ENCODE measurements at regions not wholly inside any gene's neighbourhood (a gene's known extent, or its start where the extent isn't known, plus 50 kb on each side); places are given as distances from the start of the nearest gene placed in this dataset.

DNA sequence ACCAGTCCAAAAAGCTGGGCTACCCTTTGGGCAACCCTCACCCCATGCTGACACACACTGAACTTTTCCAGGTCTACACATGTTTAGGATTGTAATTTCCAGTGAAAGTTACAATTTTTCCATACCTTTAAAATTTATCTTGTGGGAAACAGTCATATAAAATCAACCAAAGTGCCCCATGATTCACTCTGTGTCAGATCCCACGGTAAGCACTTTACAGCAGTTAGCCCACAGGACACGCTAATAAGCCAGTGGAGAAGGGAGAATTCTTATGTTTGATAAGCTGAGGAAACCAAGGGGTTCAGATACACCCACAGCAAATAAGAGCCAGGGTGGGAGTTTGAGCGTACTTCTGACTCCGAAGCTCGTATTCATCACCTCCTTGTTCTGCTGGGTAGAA, 72.4 kb upstream of the TBL1X start:
- Histone ChIP-seq H3K4me1 (ENCODE audit: control insufficient read depth, low read depth, low read length) (no peaks in the 10 kb centered on the region), H3K9ac (ENCODE audit: low read length) (no peak overlapping the region), H4K8ac (ENCODE audit: low read depth, low read length) (no peak overlapping the region), H3K79me1 (ENCODE audit: low read length) (no peaks in the 10 kb centered on the region), H3K18ac (ENCODE audit: low read length) (no peak overlapping the region), H2BK15ac (replicated peaks; ENCODE audit: low read depth) (no peak overlapping the region), H3K4me2 (ENCODE audit: low read length) (no peak overlapping the region), H4K5ac (ENCODE audit: low read length) (no peak overlapping the region), H2BK120ac (ENCODE audit: low read depth, low read length) (no peak overlapping the region), H3K79me2 (ENCODE audit: control insufficient read depth, insufficient read depth, low read length) (no peaks in the 10 kb centered on the region), H3K23ac (ENCODE audit: low read length) (no peak overlapping the region), H2BK5ac (ENCODE audit: low read length) (no peak overlapping the region), H3K4me3 (ENCODE audit: low read length) (no peak overlapping the region), H3K56ac (ENCODE audit: low read length) (no peak overlapping the region), H2AK5ac (ENCODE audit: low read length) (no peak overlapping the region), H3K27ac (ENCODE audit: low read depth, low read length) (no peak overlapping the region), H3K4ac (ENCODE audit: low read depth, low read length) (no peak overlapping the region), H3K36me3 (ENCODE audit: control insufficient read depth, insufficient read depth, low read length) (no peaks in the 10 kb centered on the region), H3K27me3 (ENCODE audit: insufficient read depth, low read length, poor library complexity) (no peaks in the 10 kb centered on the region)
- no CpG with 5 or more reads among the region's 5 CpGs for WGBS (ENCODE audit: extremely low coverage, insufficient coverage, low lambda C conversion rate)
- no peak for DNase-seq

DNA sequence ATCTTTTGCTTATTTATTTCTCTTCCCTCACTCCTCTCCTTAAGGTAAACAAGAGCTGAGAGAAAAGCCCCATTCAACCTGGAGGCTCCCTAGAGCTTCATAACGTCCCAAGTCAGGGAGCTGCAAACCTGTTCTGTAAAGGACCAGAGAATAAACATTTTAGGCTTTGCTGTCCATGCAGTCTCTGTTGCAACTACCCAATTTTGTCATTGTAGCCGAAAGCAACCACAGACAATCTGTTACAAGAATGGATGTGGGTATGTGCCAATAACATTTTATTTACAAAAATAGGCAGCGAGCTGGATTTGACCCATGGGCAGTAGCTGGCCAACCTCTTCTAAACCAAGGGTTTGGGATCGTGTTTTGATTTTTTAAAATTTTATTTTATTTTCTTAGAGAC, 71.3 kb upstream of the TBL1X start:
- no peaks in the 10 kb centered on the region for H3K27me3 ChIP-seq (ENCODE audit: insufficient read depth, low read length, poor library complexity)
- H2AK5ac ChIP-seq (ENCODE audit: low read length) = no peak overlapping the region
- H3K56ac ChIP-seq (ENCODE audit: low read length) = no peak overlapping the region
- no peak overlapping the region for H3K4me3 ChIP-seq (ENCODE audit: low read length)
- no peak overlapping the region for H3K9ac ChIP-seq (ENCODE audit: low read length)
- H4K5ac ChIP-seq (ENCODE audit: low read length) = no peak overlapping the region
- no peak overlapping the region for H3K27ac ChIP-seq (ENCODE audit: low read depth, low read length)
- H4K8ac ChIP-seq (ENCODE audit: low read depth, low read length) = no peak overlapping the region
- no peak overlapping the region for H3K23ac ChIP-seq (ENCODE audit: low read length)
- no peak for DNase-seq
- no peak overlapping the region for H3K4me2 ChIP-seq (ENCODE audit: low read length)
- H3K36me3 ChIP-seq (ENCODE audit: control insufficient read depth, insufficient read depth, low read length) = no peaks in the 10 kb centered on the region
- no CpG with 5 or more reads among the region's 4 CpGs for WGBS (ENCODE audit: extremely low coverage, insufficient coverage, low lambda C conversion rate)
- no peak overlapping the region for H2BK15ac ChIP-seq (replicated peaks; ENCODE audit: low read depth)
- H3K4me1 ChIP-seq (ENCODE audit: control insufficient read depth, low read depth, low read length) = no peaks in the 10 kb centered on the region
- H2BK5ac ChIP-seq (ENCODE audit: low read length) = no peak overlapping the region
- H2BK120ac ChIP-seq (ENCODE audit: low read depth, low read length) = no peak overlapping the region
- H3K18ac ChIP-seq (ENCODE audit: low read length) = no peak overlapping the region
- H3K79me1 ChIP-seq (ENCODE audit: low read length) = no peaks in the 10 kb centered on the region
- H3K4ac ChIP-seq (ENCODE audit: low read depth, low read length) = no peak overlapping the region
- no peaks in the 10 kb centered on the region for H3K79me2 ChIP-seq (ENCODE audit: control insufficient read depth, insufficient read depth, low read length)

DNA sequence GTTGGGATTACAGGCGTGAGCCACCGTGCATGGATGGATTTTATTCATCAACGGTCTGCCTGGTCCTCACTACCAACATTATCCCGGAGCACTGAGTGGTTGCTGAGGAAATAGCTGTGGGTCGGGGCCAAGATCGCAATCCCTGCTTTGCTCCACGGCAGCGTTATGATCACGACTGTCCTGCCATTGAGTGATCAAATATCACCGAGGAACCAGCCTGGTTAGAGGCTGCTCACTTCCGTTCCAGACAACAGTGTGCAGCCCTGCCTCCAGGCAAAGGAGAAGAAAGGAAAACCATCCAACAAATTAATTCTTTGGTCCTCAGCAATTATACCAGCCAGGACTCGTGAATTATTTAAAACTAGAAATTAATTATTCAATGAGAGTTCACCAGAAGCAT, 70.6 kb upstream of the TBL1X start:
- Histone ChIP-seq H3K79me1 (ENCODE audit: low read length) (no peaks in the 10 kb centered on the region), H2BK15ac (replicated peaks; ENCODE audit: low read depth) (no peak overlapping the region), H3K36me3 (ENCODE audit: control insufficient read depth, insufficient read depth, low read length) (no peaks in the 10 kb centered on the region), H3K27me3 (ENCODE audit: insufficient read depth, low read length, poor library complexity) (no peaks in the 10 kb centered on the region), H4K5ac (ENCODE audit: low read length) (no peak overlapping the region), H3K4me2 (ENCODE audit: low read length) (no peak overlapping the region), H2BK5ac (ENCODE audit: low read length) (no peak overlapping the region), H4K8ac (ENCODE audit: low read depth, low read length) (no peak overlapping the region), H3K4ac (ENCODE audit: low read depth, low read length) (no peak overlapping the region), H3K4me3 (ENCODE audit: low read length) (no peak overlapping the region), H3K4me1 (ENCODE audit: control insufficient read depth, low read depth, low read length) (no peaks in the 10 kb centered on the region), H2BK120ac (ENCODE audit: low read depth, low read length) (no peak overlapping the region), H3K9ac (ENCODE audit: low read length) (no peak overlapping the region), H3K79me2 (ENCODE audit: control insufficient read depth, insufficient read depth, low read length) (no peaks in the 10 kb centered on the region), H3K23ac (ENCODE audit: low read length) (no peak overlapping the region), H3K18ac (ENCODE audit: low read length) (no peak overlapping the region), H2AK5ac (ENCODE audit: low read length) (no peak overlapping the region), H3K56ac (ENCODE audit: low read length) (no peak overlapping the region), H3K27ac (ENCODE audit: low read depth, low read length) (no peak overlapping the region)
- WGBS (ENCODE audit: extremely low coverage, insufficient coverage, low lambda C conversion rate) = no CpG with 5 or more reads among the region's 12 CpGs
- DNase-seq = no peak

DNA sequence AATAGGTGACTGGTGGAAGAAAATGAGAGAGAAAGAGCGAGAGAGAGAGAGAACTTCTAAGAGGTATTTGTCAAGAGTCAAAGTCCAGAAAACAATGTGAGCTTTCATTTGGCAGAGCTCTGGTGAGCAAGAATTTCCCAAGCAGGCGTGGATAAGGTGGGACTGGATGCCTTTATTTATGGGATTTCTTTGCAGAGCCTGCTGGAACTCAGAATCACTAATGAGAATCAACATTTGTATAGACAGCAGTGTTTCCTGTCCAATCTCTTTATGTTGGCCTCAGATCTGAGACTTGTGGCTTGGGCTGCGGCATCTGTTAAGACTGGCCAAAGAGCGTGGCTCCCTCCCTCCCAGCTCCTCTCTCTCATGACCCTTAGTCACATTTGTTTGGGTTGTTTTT, 67.9 kb upstream of the TBL1X start:
- DNase-seq = no peak
- no peak overlapping the region for H3K4ac ChIP-seq (ENCODE audit: low read depth, low read length)
- no peaks in the 10 kb centered on the region for H3K4me1 ChIP-seq (ENCODE audit: control insufficient read depth, low read depth, low read length)
- no peak overlapping the region for H2BK120ac ChIP-seq (ENCODE audit: low read depth, low read length)
- H3K56ac ChIP-seq (ENCODE audit: low read length) = no peak overlapping the region
- no peak overlapping the region for H2BK5ac ChIP-seq (ENCODE audit: low read length)
- H3K79me2 ChIP-seq (ENCODE audit: control insufficient read depth, insufficient read depth, low read length) = no peaks in the 10 kb centered on the region
- no peak overlapping the region for H3K4me2 ChIP-seq (ENCODE audit: low read length)
- H3K27ac ChIP-seq (ENCODE audit: low read depth, low read length) = no peak overlapping the region
- H3K27me3 ChIP-seq (ENCODE audit: insufficient read depth, low read length, poor library complexity) = no peaks in the 10 kb centered on the region
- no peaks in the 10 kb centered on the region for H3K36me3 ChIP-seq (ENCODE audit: control insufficient read depth, insufficient read depth, low read length)
- no peak overlapping the region for H2AK5ac ChIP-seq (ENCODE audit: low read length)
- no CpG with 5 or more reads among the region's 4 CpGs for WGBS (ENCODE audit: extremely low coverage, insufficient coverage, low lambda C conversion rate)
- no peak overlapping the region for H4K8ac ChIP-seq (ENCODE audit: low read depth, low read length)
- no peak overlapping the region for H3K4me3 ChIP-seq (ENCODE audit: low read length)
- no peak overlapping the region for H3K23ac ChIP-seq (ENCODE audit: low read length)
- H2BK15ac ChIP-seq (replicated peaks; ENCODE audit: low read depth) = no peak overlapping the region
- H3K9ac ChIP-seq (ENCODE audit: low read length) = no peak overlapping the region
- no peak overlapping the region for H3K18ac ChIP-seq (ENCODE audit: low read length)
- H4K5ac ChIP-seq (ENCODE audit: low read length) = no peak overlapping the region
- no peaks in the 10 kb centered on the region for H3K79me1 ChIP-seq (ENCODE audit: low read length)

DNA sequence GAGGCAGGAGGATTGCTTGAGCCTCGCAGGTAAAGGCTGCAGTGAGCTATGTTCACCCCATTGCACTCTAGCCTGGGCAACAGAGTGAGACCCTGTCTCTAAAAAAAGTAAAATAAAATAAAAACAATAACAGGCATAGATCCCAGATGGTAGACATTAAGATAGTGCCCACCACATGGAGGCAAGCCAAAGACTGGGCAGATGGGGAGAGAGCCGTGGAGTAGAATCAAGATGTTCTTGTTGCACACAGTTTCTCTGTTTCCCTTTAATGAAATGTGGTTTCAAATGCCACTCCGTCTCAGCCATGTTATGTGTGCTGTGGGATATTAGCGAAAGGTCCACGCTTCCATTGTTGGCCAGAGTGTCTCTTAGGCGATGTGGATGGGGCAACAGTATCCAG, 63.8 kb upstream of the TBL1X start:
- Histone ChIP-seq H3K4me3 (ENCODE audit: low read length) (no peak overlapping the region), H3K79me1 (ENCODE audit: low read length) (no peaks in the 10 kb centered on the region), H3K79me2 (ENCODE audit: control insufficient read depth, insufficient read depth, low read length) (no peaks in the 10 kb centered on the region), H4K8ac (ENCODE audit: low read depth, low read length) (no peak overlapping the region), H3K4me2 (ENCODE audit: low read length) (no peak overlapping the region), H3K23ac (ENCODE audit: low read length) (no peak overlapping the region), H2AK5ac (ENCODE audit: low read length) (no peak overlapping the region), H2BK5ac (ENCODE audit: low read length) (no peak overlapping the region), H4K5ac (ENCODE audit: low read length) (no peak overlapping the region), H3K4me1 (ENCODE audit: control insufficient read depth, low read depth, low read length) (no peaks in the 10 kb centered on the region), H3K56ac (ENCODE audit: low read length) (no peak overlapping the region), H3K27me3 (ENCODE audit: insufficient read depth, low read length, poor library complexity) (no peaks in the 10 kb centered on the region), H3K4ac (ENCODE audit: low read depth, low read length) (no peak overlapping the region), H3K9ac (ENCODE audit: low read length) (no peak overlapping the region), H3K27ac (ENCODE audit: low read depth, low read length) (no peak overlapping the region), H3K36me3 (ENCODE audit: control insufficient read depth, insufficient read depth, low read length) (no peaks in the 10 kb centered on the region), H2BK15ac (replicated peaks; ENCODE audit: low read depth) (no peak overlapping the region), H3K18ac (ENCODE audit: low read length) (no peak overlapping the region), H2BK120ac (ENCODE audit: low read depth, low read length) (no peak overlapping the region)
- DNase-seq = no peak
- no CpG with 5 or more reads among the region's 6 CpGs for WGBS (ENCODE audit: extremely low coverage, insufficient coverage, low lambda C conversion rate)

DNA sequence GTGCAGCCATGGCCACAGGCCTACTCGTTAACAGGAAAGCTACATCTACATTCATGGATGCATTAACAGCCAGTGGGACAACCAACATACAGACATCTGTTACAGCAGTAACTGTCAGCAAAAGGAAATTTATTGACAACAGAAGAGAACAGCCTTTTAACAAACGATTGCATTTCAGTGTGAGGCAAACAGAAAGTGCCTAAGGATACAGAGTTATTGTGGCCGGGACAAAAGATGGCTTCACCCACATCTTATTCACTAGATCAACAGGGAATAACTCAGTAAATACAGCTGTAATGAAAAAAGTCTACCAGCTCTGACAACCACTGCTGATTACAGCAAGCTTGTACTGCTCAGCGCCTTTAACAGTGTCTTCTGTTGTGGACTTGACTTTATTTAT, 61.5 kb upstream of the TBL1X start:
- H3K79me1 ChIP-seq (ENCODE audit: low read length) = no peaks in the 10 kb centered on the region
- DNase-seq = no peak
- H3K27ac ChIP-seq (ENCODE audit: low read depth, low read length) = no peak overlapping the region
- no peak overlapping the region for H2BK120ac ChIP-seq (ENCODE audit: low read depth, low read length)
- no peak overlapping the region for H3K18ac ChIP-seq (ENCODE audit: low read length)
- no peak overlapping the region for H3K9ac ChIP-seq (ENCODE audit: low read length)
- no peaks in the 10 kb centered on the region for H3K79me2 ChIP-seq (ENCODE audit: control insufficient read depth, insufficient read depth, low read length)
- no peak overlapping the region for H3K4me2 ChIP-seq (ENCODE audit: low read length)
- H4K5ac ChIP-seq (ENCODE audit: low read length) = no peak overlapping the region
- H3K4me3 ChIP-seq (ENCODE audit: low read length) = no peak overlapping the region
- no peak overlapping the region for H3K56ac ChIP-seq (ENCODE audit: low read length)
- H3K36me3 ChIP-seq (ENCODE audit: control insufficient read depth, insufficient read depth, low read length) = no peaks in the 10 kb centered on the region
- no peak overlapping the region for H2AK5ac ChIP-seq (ENCODE audit: low read length)
- no CpG with 5 or more reads among the region's 4 CpGs for WGBS (ENCODE audit: extremely low coverage, insufficient coverage, low lambda C conversion rate)
- no peak overlapping the region for H2BK15ac ChIP-seq (replicated peaks; ENCODE audit: low read depth)
- no peak overlapping the region for H3K23ac ChIP-seq (ENCODE audit: low read length)
- no peaks in the 10 kb centered on the region for H3K4me1 ChIP-seq (ENCODE audit: control insufficient read depth, low read depth, low read length)
- H3K4ac ChIP-seq (ENCODE audit: low read depth, low read length) = no peak overlapping the region
- no peaks in the 10 kb centered on the region for H3K27me3 ChIP-seq (ENCODE audit: insufficient read depth, low read length, poor library complexity)
- no peak overlapping the region for H2BK5ac ChIP-seq (ENCODE audit: low read length)
- no peak overlapping the region for H4K8ac ChIP-seq (ENCODE audit: low read depth, low read length)

Data from mesendoderm (in vitro differentiated cells).